GM10266 (cell line): ENCODE measurements at regions not wholly inside any gene's neighbourhood (a gene's known extent, or its start where the extent isn't known, plus 50 kb on each side); places are given as distances from the start of the nearest gene placed in this dataset.

ENCODE experiments used
- DNase-seq: peaks from one replicate; pipeline ENCODE4 v3.0.0; 2012; ENCODE audit errors: extremely low spot score
- TF ChIP-seq, protein P1 (sequence below): IDR thresholded peaks from 2 replicates; pipeline ENCODE4 v1.5.1; 2012; ENCODE audit warnings: mild to moderate bottlenecking, low read depth; ENCODE audit not compliant: control insufficient read depth, insufficient read depth; ENCODE audit errors: missing control alignments

DNA sequence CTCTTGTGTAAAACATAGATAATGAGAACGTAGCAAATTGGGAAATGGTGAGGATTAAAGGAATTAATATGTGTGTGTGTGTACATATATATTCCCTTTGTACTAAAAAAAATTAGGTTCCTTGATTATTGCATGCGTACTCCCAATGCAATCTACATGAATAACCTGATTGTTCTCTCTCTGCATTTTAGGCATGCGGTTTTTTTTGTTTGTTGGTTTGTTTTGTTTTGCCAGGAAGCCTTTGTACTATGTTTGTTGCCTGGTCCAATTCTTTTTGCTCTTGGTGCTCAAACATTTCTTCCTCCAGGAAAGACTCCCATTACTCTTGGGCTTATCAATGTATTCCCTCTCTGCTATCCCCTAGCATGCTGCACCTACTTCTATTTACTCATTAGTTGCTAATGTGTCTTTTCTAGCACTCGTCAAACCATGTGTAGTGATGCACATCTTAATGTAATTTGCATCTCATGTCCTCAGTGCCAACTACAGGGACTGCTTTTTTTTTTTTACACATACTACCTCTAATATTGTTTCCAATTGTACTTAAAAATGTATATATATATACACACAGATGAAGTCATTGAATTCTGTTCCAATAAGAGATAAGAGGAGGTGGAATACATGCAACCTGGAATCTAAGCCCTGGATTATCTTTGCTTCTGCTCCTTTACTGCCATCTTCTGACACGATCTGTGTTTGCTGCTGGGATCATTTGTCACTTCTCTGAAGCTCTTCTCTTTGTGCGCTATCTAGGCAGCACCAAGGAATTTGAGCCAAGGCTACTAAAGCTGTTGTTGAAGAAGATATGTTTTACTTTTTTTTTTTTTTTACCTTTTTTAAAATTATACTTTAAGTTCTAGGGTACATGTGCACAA is 197.2 kb upstream of the ANO3 start:
- TF ChIP-seq, protein P1, sequence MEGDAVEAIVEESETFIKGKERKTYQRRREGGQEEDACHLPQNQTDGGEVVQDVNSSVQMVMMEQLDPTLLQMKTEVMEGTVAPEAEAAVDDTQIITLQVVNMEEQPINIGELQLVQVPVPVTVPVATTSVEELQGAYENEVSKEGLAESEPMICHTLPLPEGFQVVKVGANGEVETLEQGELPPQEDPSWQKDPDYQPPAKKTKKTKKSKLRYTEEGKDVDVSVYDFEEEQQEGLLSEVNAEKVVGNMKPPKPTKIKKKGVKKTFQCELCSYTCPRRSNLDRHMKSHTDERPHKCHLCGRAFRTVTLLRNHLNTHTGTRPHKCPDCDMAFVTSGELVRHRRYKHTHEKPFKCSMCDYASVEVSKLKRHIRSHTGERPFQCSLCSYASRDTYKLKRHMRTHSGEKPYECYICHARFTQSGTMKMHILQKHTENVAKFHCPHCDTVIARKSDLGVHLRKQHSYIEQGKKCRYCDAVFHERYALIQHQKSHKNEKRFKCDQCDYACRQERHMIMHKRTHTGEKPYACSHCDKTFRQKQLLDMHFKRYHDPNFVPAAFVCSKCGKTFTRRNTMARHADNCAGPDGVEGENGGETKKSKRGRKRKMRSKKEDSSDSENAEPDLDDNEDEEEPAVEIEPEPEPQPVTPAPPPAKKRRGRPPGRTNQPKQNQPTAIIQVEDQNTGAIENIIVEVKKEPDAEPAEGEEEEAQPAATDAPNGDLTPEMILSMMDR: peak; percentile 51
- no peak for DNase-seq

DNA sequence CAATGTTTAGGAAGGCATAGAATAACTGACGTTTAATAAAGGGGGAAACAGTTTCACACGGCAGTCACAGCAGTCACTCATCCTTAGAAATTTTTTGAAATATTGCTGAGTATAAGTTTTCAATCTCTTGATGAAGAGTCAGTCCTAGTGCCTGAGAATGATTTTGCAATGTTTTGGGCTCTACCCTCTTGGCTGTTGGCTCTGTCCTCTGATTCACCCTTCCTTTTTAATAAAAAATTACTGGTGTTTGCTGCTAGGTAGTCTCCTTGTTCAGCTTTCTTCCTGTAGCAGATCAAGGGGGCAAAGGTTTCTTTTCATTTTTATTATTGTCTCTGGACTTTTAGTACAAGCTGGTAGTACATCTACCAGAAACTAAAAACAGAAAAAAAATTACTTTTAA is 194.3 kb upstream of the ANO3 start:
- no peak for DNase-seq

DNA sequence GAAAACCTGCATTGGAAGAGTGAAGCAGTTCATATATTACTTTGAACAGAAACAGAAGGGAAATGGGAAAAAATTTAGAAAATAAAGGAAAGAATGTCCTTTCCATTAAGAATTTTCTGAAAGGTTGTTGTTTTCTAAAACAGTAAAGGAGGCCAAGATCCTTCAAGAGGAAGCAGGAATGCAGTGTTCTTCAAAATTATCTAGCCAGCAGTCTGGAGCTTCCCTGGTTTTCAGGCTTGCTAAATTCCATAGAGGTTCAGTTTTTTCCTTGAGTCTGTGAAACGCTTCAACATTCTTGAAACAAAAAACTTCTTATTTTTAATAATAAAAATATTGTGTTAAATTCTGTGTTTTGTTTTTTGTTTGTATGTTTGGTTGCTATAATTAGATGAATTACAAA is 189.0 kb upstream of the ANO3 start:
- DNase-seq: no peak
- TF ChIP-seq, protein P1: no peak

More for the DNA sequence above, 194.3 kb upstream of the ANO3 start:
- TF ChIP-seq, protein P1: no peak

DNA sequence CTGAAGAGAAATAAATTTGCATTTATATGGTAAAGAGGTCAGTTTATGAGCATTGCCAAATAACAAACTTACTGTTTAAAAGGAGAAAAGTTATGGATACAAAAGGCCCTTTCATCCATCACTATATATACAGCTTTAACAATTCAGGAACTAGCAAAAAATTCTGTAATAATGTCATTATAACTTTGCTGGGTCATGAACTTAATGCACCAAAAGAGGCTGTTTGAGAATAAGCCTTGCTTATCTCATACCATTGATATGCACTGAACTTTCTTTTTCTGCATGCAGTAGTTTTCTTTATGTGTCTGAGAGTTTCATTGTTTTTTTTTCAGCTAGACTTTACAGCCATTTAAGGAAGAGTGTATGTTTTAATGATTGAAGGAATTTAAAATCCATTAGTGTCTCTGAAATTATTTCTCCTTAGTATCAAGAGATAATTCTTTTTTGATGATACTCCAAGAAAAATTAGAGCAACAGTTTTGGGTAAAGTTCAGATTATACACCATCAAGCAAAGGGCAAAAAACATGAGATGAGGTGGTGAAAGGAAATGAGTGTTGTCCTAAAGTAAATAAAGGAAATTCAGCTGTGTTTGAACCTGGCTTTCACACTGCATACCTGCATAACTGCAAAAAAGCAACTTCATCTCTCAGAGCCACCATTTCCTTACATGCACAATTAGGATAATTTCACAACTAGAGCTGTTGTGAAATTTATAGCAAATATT is 188.2 kb upstream of the ANO3 start:
- TF ChIP-seq, protein P1: no peak
- DNase-seq: no peak

DNA sequence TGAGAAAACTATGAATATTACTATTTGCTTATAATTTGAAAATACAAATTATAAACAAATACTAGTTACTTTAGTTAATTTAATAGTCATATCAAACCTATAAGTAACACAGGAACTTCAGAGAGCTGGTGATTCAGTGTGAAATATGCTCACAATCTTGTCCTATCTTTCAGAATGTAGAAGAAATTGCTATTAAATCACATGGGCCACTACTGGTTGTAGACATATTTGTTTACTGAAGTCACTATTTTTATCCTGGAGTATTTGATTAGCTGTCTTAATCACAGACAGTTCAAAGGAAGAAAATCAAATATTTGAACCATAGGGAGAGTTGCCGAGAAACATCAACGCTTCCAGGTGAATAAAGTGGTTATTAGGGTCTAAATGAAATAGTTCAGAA is 187.6 kb upstream of the ANO3 start:
- no peak for DNase-seq
- TF ChIP-seq, protein P1: no peak

DNA sequence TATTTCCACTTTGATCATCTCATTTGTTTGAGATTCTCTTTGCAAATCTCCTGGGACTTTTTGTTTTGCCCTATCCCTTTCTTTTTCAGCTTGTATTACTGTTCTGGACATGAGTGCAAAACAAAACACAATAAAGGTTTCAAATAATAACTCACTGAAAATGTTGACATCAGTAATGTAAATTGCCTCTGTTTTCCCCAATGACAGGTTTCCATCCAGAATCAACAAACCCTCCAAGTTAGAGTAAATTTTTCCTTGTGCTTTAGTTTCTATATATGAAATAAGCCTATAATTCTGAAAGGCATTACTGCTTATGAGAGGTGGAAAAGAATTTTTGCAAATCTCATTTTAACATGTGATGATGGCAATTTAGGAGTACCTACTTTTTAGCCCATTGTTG is 187.0 kb upstream of the ANO3 start:
- DNase-seq: no peak
- TF ChIP-seq, protein P1: no peak

DNA sequence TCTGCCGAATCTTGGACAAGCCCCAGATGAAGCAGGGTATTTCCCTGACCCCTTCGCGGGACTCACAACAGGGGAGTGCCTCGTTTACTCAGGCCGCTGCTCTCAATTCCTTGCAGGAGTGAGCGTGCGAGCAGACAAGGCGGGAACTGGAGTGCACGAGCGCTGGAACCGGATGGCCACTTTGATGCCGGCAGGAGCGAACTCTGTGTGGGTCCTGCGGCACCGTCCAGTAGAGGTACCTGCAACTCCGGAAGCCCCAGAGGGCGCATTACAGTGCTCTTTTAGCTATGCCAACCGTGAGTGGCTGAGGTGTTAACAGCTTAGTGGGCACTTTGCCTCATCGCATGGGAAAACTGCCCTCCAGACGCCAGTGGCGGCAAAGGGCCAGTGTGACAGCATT is 182.3 kb upstream of the ANO3 start:
- DNase-seq: no peak

More for the DNA sequence above, 182.3 kb upstream of the ANO3 start:
- TF ChIP-seq, protein P1: no peak
